Gastrocnemius medialis (tissue), 4 donors: ENCODE measurements at regions not wholly inside any gene's neighbourhood (a gene's known extent, or its start where the extent isn't known, plus 50 kb on each side); places are given as distances from the start of the nearest gene placed in this dataset.

Experiments
- ATAC-seq, 2 donors: fragments of 150-250 bp; one replicate each; pipeline ENCODE4 v1.9.1; 2016
- DNase-seq, 2 donors: peaks; one replicate each; pipeline ENCODE4 v3.0.0-alpha.2; 2019
- H3K27ac ChIP-seq, 4 donors: fragments of 200-600 bp; sonication (generic); 1 replicate in 1 of 4; 2 replicates in 3 of 4; pipeline ENCODE4 v1.5.1; 2016 to 2018; ENCODE audit warnings: mild to moderate bottlenecking in 2 of 4, moderate library complexity in 1 of 4
- H3K27me3 ChIP-seq, 3 donors: fragments of 200-600 bp; sonication (generic) in 2 of 3; 1 replicate in 1 of 3; 2 replicates in 2 of 3; pipeline versions ENCODE4 v1.5.1 to v1.6.0; 2016 to 2019; ENCODE audit warnings: mild to moderate bottlenecking in 1 of 3, moderate library complexity in 1 of 3
- H3K36me3 ChIP-seq, 2 donors: fragments of 200-600 bp; sonication (generic) in 1 of 2; one replicate each; pipeline ENCODE4 v1.5.1; 2017 to 2018
- H3K4me1 ChIP-seq, 2 donors: fragments of 200-600 bp; sonication (generic) in 1 of 2; one replicate each; pipeline ENCODE4 v1.5.1; 2016 to 2017; ENCODE audit warnings: mild to moderate bottlenecking in 2 of 2
- H3K4me3 ChIP-seq, 4 donors: fragments of 200-600 bp; sonication (generic) in 3 of 4; 1 replicate in 1 of 4; 2 replicates in 3 of 4; pipeline ENCODE4 v1.5.1; 2016 to 2019; ENCODE audit warnings: mild to moderate bottlenecking in 2 of 4
- H3K9me3 ChIP-seq, 3 donors: fragments of 200-600 bp; sonication (generic) in 2 of 3; 1 replicate in 1 of 3; 2 replicates in 2 of 3; pipeline ENCODE4 v1.5.1; 2016 to 2019
- CTCF ChIP-seq, 5 experiments: fragments of 450-650 bp in 3 of 5; fragments of 200-600 bp in 2 of 5; sonication (generic) in 2 of 5; IDR thresholded peaks in 4 of 5; conservative IDR thresholded peaks in 1 of 5; 1 replicate in 4 of 5; 2 replicates in 1 of 5; pipeline ENCODE4 v1.5.1; 2016 to 2019; ENCODE audit warnings: antibody characterized with exemption in 5 of 5, mild to moderate bottlenecking in 3 of 5, moderate library complexity in 3 of 5
- POLR2A ChIP-seq, 2 donors: fragments of 450-650 bp; IDR thresholded peaks; one replicate each; pipeline ENCODE4 v1.6.1; 2017; ENCODE audit warnings: antibody characterized with exemption in 2 of 2, mild to moderate bottlenecking in 2 of 2, moderate library complexity in 2 of 2
- in situ Hi-C, 4 donors: fragments of 200-750 bp; cut with MboI; loops; one replicate each; pipeline versions ENCODE4 v1.15.0 to v1.8.0; 2017; ENCODE audit warnings: low sequenced_read_pairs in 4 of 4
- intact Hi-C: fragments of 100-400 bp; cut with DNase I; formaldehyde crosslinking; loops from one replicate; pipeline ENCODE4 v1.15.1; 2023; ENCODE audit warnings: low total_unique reads

- in situ Hi-C loops = loop anchor here in 1 of 4 donors (25.0 kb wide), 1 partner anchor 1449 kb away; no protein-coding TSS in a partner anchor
- TF ChIP-seq POLR2A (IDR thresholded peaks at IDR 0.05) (no peak), CTCF (IDR thresholded peaks at IDR 0.05 in 4 of 5, conservative IDR thresholded peaks at IDR 0.05 in 1 of 5) (no peak)
- H3K9me3 ChIP-seq = no peaks in the 10 kb centered on the region
- intact Hi-C loops = no loop called here
- H3K27me3 ChIP-seq = no peaks in the 10 kb centered on the region
- ATAC-seq (no peak), DNase-seq (no peak)
- H3K36me3 ChIP-seq = no peaks in the 10 kb centered on the region
- H3K4me3 ChIP-seq = no peak overlapping the region
- H3K4me1 ChIP-seq = no peaks in the 10 kb centered on the region
- H3K27ac ChIP-seq = no peak overlapping the region
Observed at GRCh38 chr6:18613319-18613925, 226.3 kb downstream of the RNF144B start.

DNA sequence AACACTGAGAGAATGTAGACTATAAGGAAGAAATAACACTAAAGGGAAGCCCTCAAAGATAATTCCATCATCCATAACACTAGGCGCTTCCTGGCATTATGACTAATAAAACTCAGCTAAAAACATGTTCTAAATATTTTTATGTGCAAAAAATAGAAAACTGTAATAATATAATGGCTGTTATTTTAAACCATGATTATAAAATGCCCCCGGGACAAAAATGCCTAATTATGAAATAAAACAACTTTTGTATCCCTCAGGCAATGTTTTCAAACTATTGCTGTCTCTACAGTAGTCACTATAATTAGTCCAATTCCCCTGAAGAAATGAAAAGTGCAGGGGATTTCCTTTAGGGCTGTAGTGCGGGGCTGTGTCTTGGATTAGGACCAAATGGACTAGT is 242.4 kb downstream of the RNF144B start:
- DNase-seq (no peak), ATAC-seq (no peak)
- H3K4me1 ChIP-seq = no peaks in the 10 kb centered on the region
- H3K4me3 ChIP-seq = no peak overlapping the region
- in situ Hi-C loops (no loop called here), intact Hi-C loops (no loop called here)
- no peaks in the 10 kb centered on the region for H3K9me3 ChIP-seq
- no peak for TF ChIP-seq CTCF (IDR thresholded peaks at IDR 0.05 in 4 of 5, conservative IDR thresholded peaks at IDR 0.05 in 1 of 5)
- TF ChIP-seq POLR2A (IDR thresholded peaks at IDR 0.05) = no peak
- no peaks in the 10 kb centered on the region for H3K36me3 ChIP-seq
- H3K27me3 ChIP-seq = no peaks in the 10 kb centered on the region
- no peak overlapping the region for H3K27ac ChIP-seq

DNA sequence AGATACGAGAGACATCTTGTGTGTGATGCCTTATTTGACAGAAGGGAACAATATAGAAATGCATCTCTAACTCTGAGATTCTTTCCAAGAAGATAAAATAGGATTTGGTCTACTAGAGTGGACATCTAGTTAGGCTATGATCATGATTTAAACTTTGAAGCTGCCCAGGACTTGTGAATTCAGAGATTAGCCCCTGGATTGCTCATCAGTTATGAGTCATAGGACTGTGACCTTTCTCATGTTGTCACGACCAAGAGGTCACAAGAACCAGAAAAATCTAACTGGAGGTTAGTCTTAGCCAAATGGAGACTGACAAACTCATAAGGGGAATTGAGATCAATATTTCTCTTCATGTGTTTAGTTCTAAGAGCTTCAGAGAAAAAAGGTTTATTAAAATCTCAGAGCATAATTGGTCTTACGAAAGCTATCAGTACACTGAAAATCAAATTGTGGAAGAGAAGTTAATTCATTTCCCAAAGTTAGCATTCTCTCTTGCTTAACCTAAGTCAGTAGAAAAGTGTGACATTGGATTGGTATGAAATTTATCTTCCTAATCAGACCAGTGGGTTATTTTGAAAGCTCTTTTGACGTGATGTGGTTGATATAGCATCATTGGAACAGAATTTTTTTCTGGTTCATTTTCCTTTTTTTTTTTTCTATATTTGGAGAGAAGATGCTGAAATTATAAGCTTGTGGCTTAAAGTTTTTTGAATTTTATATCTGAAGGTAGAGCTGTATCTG is 245.7 kb downstream of the RNF144B start:
- no peaks in the 10 kb centered on the region for H3K9me3 ChIP-seq
- in situ Hi-C loops = no loop called here
- H3K27me3 ChIP-seq = no peaks in the 10 kb centered on the region
- H3K36me3 ChIP-seq = no peaks in the 10 kb centered on the region
- TF ChIP-seq CTCF (IDR thresholded peaks at IDR 0.05 in 4 of 5, conservative IDR thresholded peaks at IDR 0.05 in 1 of 5) (no peak), POLR2A (IDR thresholded peaks at IDR 0.05) (no peak)
- no peak overlapping the region for H3K27ac ChIP-seq
- intact Hi-C loops = no loop called here
- no peak overlapping the region for H3K4me3 ChIP-seq
- no peak for DNase-seq
- H3K4me1 ChIP-seq = no peaks in the 10 kb centered on the region
- ATAC-seq = no peak

- in situ Hi-C loops (no loop called here), intact Hi-C loops (no loop called here)
- ATAC-seq = no peak
- no peak for TF ChIP-seq CTCF (IDR thresholded peaks at IDR 0.05 in 4 of 5, conservative IDR thresholded peaks at IDR 0.05 in 1 of 5)
- H3K4me1 ChIP-seq = no peaks in the 10 kb centered on the region
- no peak overlapping the region for H3K4me3 ChIP-seq
- DNase-seq = no peak
- H3K27ac ChIP-seq = no peak overlapping the region
- H3K36me3 ChIP-seq = no peaks in the 10 kb centered on the region
- no peaks in the 10 kb centered on the region for H3K27me3 ChIP-seq
- H3K9me3 ChIP-seq = no peaks in the 10 kb centered on the region
Observed at GRCh38 chr6:18634912-18635311, 247.8 kb downstream of the RNF144B start.
